ENCODE measurements at regions not wholly inside any gene's neighbourhood (a gene's known extent, or its start where the extent isn't known, plus 50 kb on each side); places are given as distances from the start of the nearest gene placed in this dataset.

GRCh38 chr4:129208481-129208880 is 112.5 kb downstream of the C4orf33 start:
- ChIA-PET CTCF (no interaction called here), POLR2A (no interaction called here)
- TF ChIP-seq CTCF (IDR thresholded peaks at IDR 0.05; ENCODE audit: control extremely low read depth, extremely low read depth, low read depth, missing control alignments): no peak
- DNase-seq (ENCODE audit: extremely low spot score): no peak

GRCh38 chr4:129213692-129214091 is 117.7 kb downstream of the C4orf33 start:
- CTCF ChIA-PET: no interaction called here
- no peak for DNase-seq (ENCODE audit: extremely low spot score)
- POLR2A ChIA-PET: no interaction called here
- no peak for TF ChIP-seq CTCF (IDR thresholded peaks at IDR 0.05; ENCODE audit: control extremely low read depth, extremely low read depth, low read depth, missing control alignments)

GRCh38 chr4:129218360-129218759 is 122.4 kb downstream of the C4orf33 start:
- ChIA-PET CTCF (no interaction called here), POLR2A (no interaction called here)
- no peak for TF ChIP-seq CTCF (IDR thresholded peaks at IDR 0.05; ENCODE audit: control extremely low read depth, extremely low read depth, low read depth, missing control alignments)
- no peak for DNase-seq (ENCODE audit: extremely low spot score)

- POLR2A ChIA-PET: no interaction called here
- TF ChIP-seq CTCF (IDR thresholded peaks at IDR 0.05; ENCODE audit: control extremely low read depth, extremely low read depth, low read depth, missing control alignments): no peak
- CTCF ChIA-PET: no interaction called here
- no peak for DNase-seq (ENCODE audit: extremely low spot score)
Measured at GRCh38 chr4:129218897-129219296, 122.9 kb downstream of the C4orf33 start.

GRCh38 chr4:129220254-129220653 is 124.3 kb downstream of the C4orf33 start:
- no peak for DNase-seq (ENCODE audit: extremely low spot score)
- CTCF ChIA-PET: no interaction called here
- no peak for TF ChIP-seq CTCF (IDR thresholded peaks at IDR 0.05; ENCODE audit: control extremely low read depth, extremely low read depth, low read depth, missing control alignments)
- POLR2A ChIA-PET: no interaction called here

- TF ChIP-seq CTCF (IDR thresholded peaks at IDR 0.05; ENCODE audit: control extremely low read depth, extremely low read depth, low read depth, missing control alignments): no peak
- CTCF ChIA-PET: interaction anchor here (1.1 kb wide), 1 partner anchor 17 kb away, joined by 3 read pairs; no protein-coding TSS in a partner anchor
- POLR2A ChIA-PET: no interaction called here
- DNase-seq (ENCODE audit: extremely low spot score): no peak
Measured at GRCh38 chr4:129223945-129224344, 128.0 kb downstream of the C4orf33 start.

GRCh38 chr4:129230846-129231245 is 134.9 kb downstream of the C4orf33 start:
- no peak for TF ChIP-seq CTCF (IDR thresholded peaks at IDR 0.05; ENCODE audit: control extremely low read depth, extremely low read depth, low read depth, missing control alignments)
- ChIA-PET POLR2A (no interaction called here), CTCF (no interaction called here)
- DNase-seq (ENCODE audit: extremely low spot score): no peak

All from GM10248 (cell line).